SW 1271 (cell line): ENCODE measurements at regions not wholly inside any gene's neighbourhood (a gene's known extent, or its start where the extent isn't known, plus 50 kb on each side); places are given as distances from the start of the nearest gene placed in this dataset.
"Not testable (repeated sequence)": the region's sequence is repeated elsewhere in the genome, so short reads cannot be mapped to it uniquely, and the experiment has no call there.

Experiments
- DNase-seq, 2 experiments: peaks; one replicate each; lab custom pipeline; 2025; lab: John Stamatoyannopoulos, UW

DNA sequence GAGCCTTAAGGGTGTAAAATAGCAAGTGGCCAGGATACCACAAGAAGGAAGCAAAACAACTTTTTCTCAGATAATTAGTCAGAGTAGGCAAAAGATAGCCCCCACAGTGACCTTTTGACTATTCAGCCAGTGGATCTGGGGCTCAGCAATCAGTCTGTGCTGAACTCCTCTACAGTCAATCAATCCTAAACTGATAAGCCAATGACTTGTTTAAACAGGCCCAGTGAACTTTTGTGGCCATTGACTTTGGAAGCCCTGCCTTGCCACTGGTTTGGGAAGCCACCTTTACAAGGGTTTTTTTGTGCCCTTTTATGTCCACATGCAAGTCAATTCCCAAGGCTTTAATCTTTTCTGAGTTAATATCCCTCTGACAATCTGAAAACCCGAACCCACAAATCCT, 1565.0 kb upstream of the WWC1 start:
- no peak for DNase-seq

GRCh38 chr5:166742951-166743350, 1548.5 kb upstream of the WWC1 start:
- not testable (repeated sequence) for DNase-seq

DNA sequence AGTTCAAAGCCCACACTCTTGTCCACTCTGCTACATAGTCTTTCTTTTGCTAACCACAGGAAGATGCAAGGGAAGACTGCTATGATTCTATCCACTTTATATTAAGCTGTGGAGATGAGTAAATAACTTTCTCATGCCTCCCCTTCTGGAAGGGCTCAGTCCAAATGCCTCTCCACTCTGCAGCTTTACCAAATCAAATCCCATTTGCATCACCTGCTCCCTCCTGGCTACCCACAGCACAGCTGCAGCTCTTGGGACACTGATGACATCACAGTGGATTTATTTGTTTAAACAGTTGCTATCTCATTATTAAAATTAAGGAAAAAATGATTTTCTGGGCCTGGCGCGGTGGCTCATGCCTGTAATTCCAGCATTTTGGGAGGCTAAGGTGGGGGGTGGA, 1544.9 kb upstream of the WWC1 start:
- DNase-seq = no peak

DNA sequence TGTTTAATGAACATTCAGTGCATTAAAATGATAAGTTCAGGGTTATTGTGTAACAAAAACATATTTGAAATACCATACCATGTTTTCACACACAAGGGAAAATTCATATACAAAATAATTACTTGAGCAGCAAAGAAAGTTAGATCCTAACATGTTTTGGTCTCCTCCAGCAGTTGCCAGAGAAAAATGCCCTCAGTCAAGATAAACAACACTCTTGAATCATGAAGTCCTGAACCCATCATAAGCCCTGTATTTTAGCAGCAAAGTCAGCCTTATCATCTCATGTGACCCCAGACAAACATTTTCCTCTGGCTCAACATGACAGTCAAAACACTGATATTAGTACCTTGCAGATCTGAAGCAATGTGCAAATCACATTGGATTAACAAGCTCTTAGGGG, 1541.1 kb upstream of the WWC1 start:
- DNase-seq = no peak

GRCh38 chr5:166758151-166758550, 1533.3 kb upstream of the WWC1 start:
- DNase-seq = no peak

GRCh38 chr5:166767858-166768257, 1523.6 kb upstream of the WWC1 start:
- no peak for DNase-seq

GRCh38 chr5:166768536-166768935, 1522.9 kb upstream of the WWC1 start:
- no peak for DNase-seq

DNA sequence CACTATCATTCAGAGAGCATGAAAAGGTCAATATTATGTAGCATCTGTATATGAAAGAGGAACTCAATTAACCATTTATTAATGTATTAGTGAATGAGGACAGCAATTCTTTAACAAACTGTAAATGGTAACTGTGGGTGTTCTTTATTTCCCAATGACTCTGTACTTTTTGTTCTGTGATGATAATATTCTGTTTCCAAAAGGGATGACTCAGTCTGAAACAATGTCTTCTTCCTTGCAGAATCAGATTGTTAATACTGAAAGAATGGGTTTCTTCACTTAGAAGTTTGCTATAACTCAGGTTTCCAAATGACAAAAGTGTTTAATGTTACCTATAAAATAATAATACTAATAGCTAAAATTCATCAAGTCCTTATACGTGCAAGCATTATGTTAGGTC, 1518.7 kb upstream of the WWC1 start:
- DNase-seq = no peak

DNA sequence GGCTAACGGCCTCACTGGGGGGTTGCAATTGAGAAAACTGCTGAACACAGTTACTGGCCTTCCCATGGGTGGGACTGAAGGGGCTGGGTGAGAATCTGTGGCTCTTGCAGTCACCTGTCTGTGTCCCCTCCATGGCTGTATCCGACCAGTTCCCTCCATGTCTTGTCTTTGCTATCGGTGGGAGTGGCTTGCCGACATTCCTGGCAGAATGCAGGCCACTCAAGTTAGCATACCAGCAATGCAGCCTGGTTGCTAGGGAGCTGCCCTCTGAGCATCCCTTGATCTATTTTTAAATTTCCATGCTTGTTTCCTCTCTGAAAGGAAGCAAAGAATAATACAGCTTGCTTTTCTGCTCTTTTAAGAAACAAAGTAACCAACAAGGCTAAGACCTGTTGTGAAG, 1509.7 kb upstream of the WWC1 start:
- DNase-seq = no peak

DNA sequence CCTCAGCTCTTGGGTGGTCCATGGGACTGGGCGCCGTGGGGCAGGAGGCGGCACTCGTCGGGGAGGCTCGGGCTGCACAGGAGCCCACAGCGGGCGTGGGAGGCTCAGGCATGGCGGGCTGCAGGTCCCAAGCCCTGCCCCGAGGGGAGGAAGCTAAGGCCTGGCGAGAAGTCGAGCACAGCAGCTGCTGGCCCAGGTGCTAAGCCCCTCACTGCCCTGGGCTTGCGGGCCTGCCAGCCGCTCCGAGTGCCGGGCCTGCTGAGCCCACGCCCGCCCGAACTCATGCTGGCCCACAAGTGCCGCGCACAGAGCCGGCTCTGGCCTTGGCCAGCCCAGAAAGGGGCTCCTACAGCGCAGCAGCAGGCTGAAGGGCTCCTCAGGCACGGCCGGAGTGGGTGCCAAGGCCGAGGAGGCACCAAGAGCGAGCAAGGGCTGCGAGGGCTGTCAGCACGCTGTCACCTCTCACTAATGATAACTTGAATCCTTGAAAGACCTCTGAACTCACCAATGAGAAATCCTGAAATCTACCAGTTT, 1506.8 kb upstream of the WWC1 start:
- no peak for DNase-seq

DNA sequence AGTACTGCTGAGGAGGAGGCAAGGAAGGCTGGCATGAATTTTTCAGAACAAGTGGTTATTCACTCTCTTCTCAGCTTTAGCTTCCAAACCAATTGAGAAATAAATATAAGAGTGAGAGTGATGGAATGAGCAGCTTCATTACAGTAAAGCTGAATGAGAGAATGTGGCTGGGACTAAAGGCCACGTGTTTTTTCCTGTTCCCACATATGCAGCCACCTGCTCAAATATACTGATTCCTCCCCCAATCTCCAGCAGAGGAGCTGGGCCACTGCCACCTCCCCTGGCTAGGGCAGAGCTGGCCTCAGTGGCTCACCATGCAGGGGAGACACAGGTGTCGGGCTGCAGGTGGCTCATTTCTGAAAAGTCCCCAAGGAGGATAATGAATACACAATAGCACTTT, 1505.3 kb upstream of the WWC1 start:
- DNase-seq = no peak

DNA sequence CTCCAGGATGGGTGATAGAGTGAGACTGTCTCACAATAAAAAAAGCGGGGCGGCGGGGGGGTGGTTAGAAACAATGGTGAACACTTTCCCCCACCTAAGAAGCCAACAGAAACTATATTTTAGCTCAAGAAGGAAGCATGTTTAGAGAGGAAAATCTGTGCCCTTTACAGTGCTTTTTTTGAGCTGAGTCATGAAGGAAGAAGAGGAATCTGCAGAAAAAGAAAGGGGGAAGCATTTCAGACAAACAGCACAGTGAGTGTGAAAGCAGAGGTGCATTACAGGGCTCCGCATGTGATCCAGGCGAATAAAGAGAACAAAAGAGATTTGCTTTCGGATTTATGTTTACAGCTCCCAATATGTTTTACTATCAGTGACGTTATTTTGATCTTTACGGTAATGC, 1504.6 kb upstream of the WWC1 start:
- DNase-seq = no peak

DNA sequence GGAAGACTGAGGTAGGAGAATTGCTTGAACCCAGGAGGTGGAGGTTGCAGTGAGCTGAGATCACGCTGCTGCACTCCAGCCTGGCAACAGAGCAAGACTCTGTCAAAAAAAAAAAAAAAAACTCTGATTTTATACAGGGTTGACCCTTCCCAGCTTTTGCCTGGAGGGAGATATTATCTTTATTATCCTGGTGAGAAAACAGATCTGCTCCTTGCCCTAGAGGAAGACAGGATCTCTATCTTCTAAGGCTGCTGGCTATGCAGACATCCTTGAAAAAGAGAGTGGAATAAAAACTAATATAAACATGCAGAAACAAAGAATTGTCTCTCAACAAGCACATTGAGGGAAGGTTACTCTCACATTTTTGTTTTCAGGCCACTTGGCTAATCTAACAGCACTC, 1503.4 kb upstream of the WWC1 start:
- DNase-seq = no peak

DNA sequence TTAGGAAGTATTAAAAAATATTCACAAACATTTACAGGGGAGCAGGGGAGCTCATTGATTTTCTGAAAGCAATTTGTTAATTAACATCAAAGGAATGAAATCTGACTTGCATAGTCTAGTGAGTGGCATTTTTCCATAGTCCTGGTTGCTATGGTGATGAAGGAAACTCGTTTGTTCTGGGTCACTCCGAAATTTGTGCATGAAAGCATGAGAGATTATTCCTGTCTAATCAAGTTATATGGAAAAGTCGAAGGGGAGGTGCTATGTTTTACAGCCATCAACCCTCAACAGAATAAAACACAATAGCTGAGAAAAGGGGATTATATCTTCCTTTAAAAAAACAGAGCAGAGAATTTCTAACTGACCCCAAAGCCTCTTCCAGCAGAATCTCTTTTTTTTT, 1495.7 kb upstream of the WWC1 start:
- no peak for DNase-seq

- no peak for DNase-seq
Observed at GRCh38 chr5:166803058-166803457, 1488.4 kb upstream of the WWC1 start.

DNA sequence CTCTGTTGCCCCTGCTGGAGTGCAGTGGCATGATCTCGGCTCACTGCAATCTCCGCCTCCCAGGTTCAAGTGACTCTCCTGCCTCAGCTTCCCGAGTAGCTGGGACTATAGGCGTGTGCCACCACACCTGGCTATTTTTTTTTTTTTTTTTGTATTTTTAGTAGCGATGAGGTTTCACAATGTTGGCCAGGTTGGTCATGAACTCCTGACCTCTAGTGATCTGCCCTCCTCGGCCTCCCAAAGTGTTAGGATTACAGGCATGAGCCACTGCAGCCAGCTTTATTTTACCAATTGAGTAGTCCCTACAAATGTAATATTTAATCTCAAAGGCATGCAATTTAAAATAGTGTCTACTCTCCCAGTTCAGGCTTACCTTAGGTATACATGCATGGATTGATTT, 1487.2 kb upstream of the WWC1 start:
- not testable (repeated sequence) for DNase-seq

DNA sequence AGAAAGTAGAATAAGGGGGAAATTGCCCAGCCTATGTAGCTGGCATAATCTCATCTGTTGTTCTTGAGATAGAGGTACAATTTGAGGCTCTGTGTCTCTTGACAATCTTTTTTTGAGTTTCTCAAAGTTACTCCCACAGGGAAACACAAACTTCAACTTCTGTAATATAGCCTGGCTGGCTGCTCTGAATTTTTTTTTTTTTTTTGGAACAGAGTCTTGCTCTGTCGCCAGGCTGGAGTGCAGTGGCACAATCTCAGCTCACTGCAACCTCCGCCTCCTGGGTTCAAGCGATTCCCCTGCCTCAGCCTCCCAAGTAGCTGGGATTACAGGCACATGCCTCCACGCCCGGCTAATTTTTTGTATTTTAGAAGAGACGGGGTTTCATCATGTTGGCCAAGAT, 1486.8 kb upstream of the WWC1 start:
- not testable (repeated sequence) for DNase-seq

DNA sequence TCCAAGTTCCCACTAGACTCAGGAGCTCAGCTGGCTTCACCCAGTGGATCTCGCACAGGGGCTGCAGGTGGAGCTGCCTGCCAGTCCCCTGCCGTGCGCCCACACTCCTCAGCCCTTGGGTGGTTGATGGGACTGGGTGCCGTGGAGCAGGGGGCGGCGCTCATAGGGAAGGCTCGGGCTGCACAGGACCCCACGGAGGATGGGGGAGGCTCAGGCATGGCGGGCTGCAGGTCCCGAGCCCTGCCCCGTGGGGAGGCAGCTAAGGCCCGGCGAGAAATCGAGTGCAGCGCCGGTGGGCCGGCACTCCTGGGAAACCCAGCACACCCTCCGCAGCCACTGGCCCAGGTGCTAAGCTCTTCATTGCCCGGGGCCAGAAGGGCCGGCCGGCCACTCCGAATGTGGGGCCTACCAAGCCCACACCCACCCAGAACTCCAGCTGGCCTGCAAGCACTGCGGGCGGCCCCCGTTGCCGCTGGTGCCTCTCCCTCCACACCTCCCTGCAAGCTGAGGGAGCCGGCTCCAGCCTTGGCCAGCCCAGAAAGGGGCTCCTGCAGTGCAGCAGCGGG, 1481.3 kb upstream of the WWC1 start:
- DNase-seq = not testable (repeated sequence)

DNA sequence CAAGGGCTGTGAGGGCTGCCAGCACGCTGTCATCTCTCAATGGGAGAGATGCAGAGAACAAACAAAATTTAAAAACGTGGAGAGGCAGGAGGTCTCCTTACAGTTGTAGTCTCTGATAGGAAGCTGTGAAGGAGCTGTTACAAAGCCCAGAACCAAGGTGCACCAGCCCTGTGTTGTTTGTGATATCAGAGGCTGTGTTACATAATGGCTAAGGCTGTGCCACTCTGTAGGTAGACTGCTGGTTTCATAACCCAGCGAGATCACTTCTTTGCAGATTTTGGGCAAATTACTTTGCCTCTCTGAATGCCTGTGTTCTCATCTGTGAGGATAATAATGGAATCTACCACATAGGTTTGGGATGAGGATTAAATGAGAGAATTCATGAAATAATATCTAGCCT, 1480.7 kb upstream of the WWC1 start:
- DNase-seq = no peak

GRCh38 chr5:166823360-166823759, 1468.1 kb upstream of the WWC1 start:
- no peak for DNase-seq

GRCh38 chr5:166834246-166834645, 1457.2 kb upstream of the WWC1 start:
- no peak for DNase-seq

- DNase-seq = no peak
Observed at GRCh38 chr5:166845044-166845443, 1446.4 kb upstream of the WWC1 start.

GRCh38 chr5:166856791-166857190, 1434.7 kb upstream of the WWC1 start:
- DNase-seq = no peak

DNA sequence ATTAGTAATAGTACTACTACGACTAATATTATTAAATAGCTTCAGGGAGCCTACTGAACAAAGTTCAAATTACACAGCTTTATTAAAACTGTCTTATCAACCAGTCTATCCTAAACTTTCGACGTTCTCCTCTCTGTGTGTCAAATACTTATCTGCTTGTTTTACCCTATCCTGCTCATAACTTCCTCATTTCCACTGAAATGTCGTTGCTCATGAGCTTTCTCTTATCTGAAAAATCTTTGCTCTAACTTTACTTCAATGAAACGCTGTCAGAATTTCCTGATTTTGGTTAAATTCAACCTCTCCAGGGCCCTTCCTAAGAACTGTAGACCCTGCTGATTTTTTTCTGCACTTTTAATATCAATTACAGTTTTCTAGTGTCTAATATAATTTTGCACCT, 1431.0 kb upstream of the WWC1 start:
- no peak for DNase-seq

- no peak for DNase-seq
Observed at GRCh38 chr5:166862581-166862980, 1428.9 kb upstream of the WWC1 start.
